CD14-positive monocyte (primary cell): ENCODE measurements at regions not wholly inside any gene's neighbourhood (a gene's known extent, or its start where the extent isn't known, plus 50 kb on each side); places are given as distances from the start of the nearest gene placed in this dataset. TPM values are rescaled to one million over a fixed set of nuclear protein-coding genes. Genes with fewer than 3 reads are reported as not detected.

Experiments used
- DNase-seq, 3 donors: peaks; one replicate each; pipeline ENCODE4 v3.0.0-alpha.2; 2011 to 2022
- H2AFZ ChIP-seq: 2 replicates; pipeline ENCODE4 v1.6.0; 2012; ENCODE audit warnings: mild to moderate bottlenecking, low read depth, low read length, inconsistent platforms; ENCODE audit not compliant: insufficient read depth, poor library complexity, severe bottlenecking
- H3K27ac ChIP-seq, 2 donors: 1 replicate in 1 of 2; 2 replicates in 1 of 2; pipeline ENCODE4 v1.5.1; 2012 to 2013; ENCODE audit warnings: low read length in 2 of 2, control low read depth in 1 of 2, inconsistent platforms in 1 of 2, low read depth in 1 of 2, mild to moderate bottlenecking in 1 of 2
- H3K27me3 ChIP-seq, 2 donors: one replicate each; pipeline versions ENCODE4 v1.6.0 to v1.6.1; 2011 to 2013; ENCODE audit warnings: low read length in 2 of 2; ENCODE audit not compliant: control insufficient read depth in 2 of 2, insufficient read depth in 2 of 2
- H3K36me3 ChIP-seq, 2 donors: replicated peaks in 1 of 2; 1 replicate in 1 of 2; 2 replicates in 1 of 2; pipeline versions ENCODE4 v1.5.1 to v1.6.1; 2012 to 2013; ENCODE audit warnings: low read length in 2 of 2, control low read depth in 1 of 2, inconsistent platforms in 1 of 2, mild to moderate bottlenecking in 1 of 2; ENCODE audit not compliant: insufficient read depth in 2 of 2, control insufficient read depth in 1 of 2
- H3K4me1 ChIP-seq, 2 donors: 1 replicate in 1 of 2; 2 replicates in 1 of 2; pipeline versions ENCODE4 v1.5.1 to v1.6.1; 2012 to 2013; ENCODE audit warnings: low read length in 2 of 2, control low read depth in 1 of 2, inconsistent platforms in 1 of 2, mild to moderate bottlenecking in 1 of 2, moderate library complexity in 1 of 2; ENCODE audit not compliant: insufficient read depth in 2 of 2, control insufficient read depth in 1 of 2
- H3K4me2 ChIP-seq: replicated peaks from 2 replicates; pipeline ENCODE3; 2012; ENCODE audit warnings: low read length, moderate library complexity, mild to moderate bottlenecking; ENCODE audit not compliant: poor library complexity, severe bottlenecking; ENCODE audit errors: extremely low read depth
- H3K4me3 ChIP-seq, 3 experiments: fragments of 200-600 bp in 1 of 3; sonication (generic) in 1 of 3; replicated peaks in 1 of 3; 1 replicate in 2 of 3; 2 replicates in 1 of 3; pipeline ENCODE4 v1.5.1; 2011 to 2013; ENCODE audit warnings: low read length in 3 of 3, mild to moderate bottlenecking in 3 of 3, control low read depth in 2 of 3, low read depth in 2 of 3, inconsistent platforms in 1 of 3, moderate library complexity in 1 of 3
- H3K79me2 ChIP-seq: 2 replicates; pipeline ENCODE4 v1.6.0; 2012; ENCODE audit warnings: mild to moderate bottlenecking, control low read depth, inconsistent platforms, low read length, moderate library complexity; ENCODE audit not compliant: insufficient read depth
- H3K9ac ChIP-seq: 2 replicates; pipeline ENCODE4 v1.6.0; 2017; ENCODE audit warnings: low read length, mild to moderate bottlenecking; ENCODE audit not compliant: insufficient read depth, poor library complexity, severe bottlenecking
- H3K9me3 ChIP-seq, 2 donors: replicated peaks in 1 of 2; 1 replicate in 1 of 2; 2 replicates in 1 of 2; pipeline versions ENCODE4 v1.5.1 to v1.6.1; 2012 to 2013; ENCODE audit warnings: low read length in 2 of 2, control low read depth in 1 of 2; ENCODE audit not compliant: control insufficient read depth in 1 of 2, insufficient read depth in 1 of 2
- H4K20me1 ChIP-seq: 2 replicates; pipeline ENCODE4 v1.6.0; 2012; ENCODE audit warnings: mild to moderate bottlenecking, low read length, control low read depth, moderate library complexity; ENCODE audit not compliant: insufficient read depth
- H3K27ac Mint-ChIP-seq, 7 donors: one replicate each; pipeline ENCODE4 v1.8.0; 2020; ENCODE audit warnings: mild to moderate bottlenecking in 7 of 7, mixed read lengths in 7 of 7, moderate library complexity in 6 of 7, inconsistent platforms in 2 of 7
- H3K27me3 Mint-ChIP-seq, 3 donors: one replicate each; pipeline ENCODE4 v1.8.0; 2021 to 2022; ENCODE audit warnings: low read depth in 3 of 3, mild to moderate bottlenecking in 3 of 3, mixed read lengths in 3 of 3, moderate library complexity in 3 of 3, inconsistent platforms in 1 of 3
- H3K36me3 Mint-ChIP-seq, 2 donors: one replicate each; pipeline ENCODE4 v1.8.0; 2020; ENCODE audit warnings: mixed read lengths in 2 of 2, inconsistent platforms in 1 of 2, mild to moderate bottlenecking in 1 of 2
- H3K4me1 Mint-ChIP-seq: one replicate; pipeline ENCODE4 v1.8.0; 2020; ENCODE audit warnings: mild to moderate bottlenecking, mixed read lengths
- H3K4me3 Mint-ChIP-seq, 2 donors: one replicate each; pipeline ENCODE4 v1.8.0; 2020; ENCODE audit warnings: mild to moderate bottlenecking in 2 of 2, mixed read lengths in 2 of 2, moderate library complexity in 1 of 2
- H3K9me3 Mint-ChIP-seq, 7 donors: one replicate each; pipeline ENCODE4 v1.8.0; 2020 to 2022; ENCODE audit warnings: mixed read lengths in 7 of 7, mild to moderate bottlenecking in 6 of 7, moderate library complexity in 6 of 7, inconsistent platforms in 2 of 7
- CTCF ChIP-seq: fragments of 200-600 bp; IDR thresholded peaks from one replicate; pipeline ENCODE4 v1.8.0; 2022; ENCODE audit warnings: antibody characterized with exemption, mild to moderate bottlenecking
- WGBS: methylation state at CpG from one replicate; pipeline ENCODE4 v1.1.5; 2013; ENCODE audit warnings: missing lambda C conversion rate; ENCODE audit not compliant: insufficient coverage; 5-methylcytosine and 5-hydroxymethylcytosine counted together
- intact Hi-C, 2 donors: fragments of 100-400 bp; cut with micrococcal nuclease; formaldehyde crosslinking; loops; one replicate each; pipeline versions ENCODE4 v1.15.0 to v1.15.1; 2023
- small RNA-seq: library from RNA; depleted of rRNA; stranded (forward); fragments of <200 nt; gene quantifications from one replicate; pipeline ENCODE3, GENCODE V24; 2012; ENCODE audit warnings: low read depth; ENCODE audit not compliant: insufficient read length

GRCh38 chr12:74985986-74986319, 223.7 kb downstream of the KCNC2 start:
- no peak for TF ChIP-seq CTCF
- Mint-ChIP-seq H3K4me3 (no peak overlapping the region), H3K4me1 (no peaks in the 10 kb centered on the region), H3K36me3 (no peaks in the 10 kb centered on the region), H3K27ac (no peak overlapping the region), H3K9me3 (peaks cover 0 to 4% (median 0%) of the 10 kb centered on the region in 7 donors), H3K27me3 (no peaks in the 10 kb centered on the region)
- H3K4me3 ChIP-seq: no peak overlapping the region
- H3K4me2 ChIP-seq: no peak overlapping the region
- H3K9ac ChIP-seq: no peak overlapping the region
- no peak overlapping the region for H2AFZ ChIP-seq
- DNase-seq: peak in 1 of 3 donors; percentile 2
- H3K9me3 ChIP-seq: peaks cover 0 to 4% of the 10 kb centered on the region in 2 donors
- H3K4me1 ChIP-seq: no peaks in the 10 kb centered on the region
- 80% methylated on average over 2 of the region's 5 CpGs for WGBS
- no peaks in the 10 kb centered on the region for H3K36me3 ChIP-seq
- H3K27ac ChIP-seq: no peak overlapping the region
- H4K20me1 ChIP-seq: no peaks in the 10 kb centered on the region
- H3K27me3 ChIP-seq: no peaks in the 10 kb centered on the region
- intact Hi-C loops: no loop called here
- no peaks in the 10 kb centered on the region for H3K79me2 ChIP-seq

- Histone ChIP-seq H3K9ac (no peak overlapping the region), H3K9me3 (peaks cover 0 to 4% of the 10 kb centered on the region in 2 donors), H3K79me2 (no peaks in the 10 kb centered on the region), H3K4me3 (no peak overlapping the region), H4K20me1 (no peaks in the 10 kb centered on the region), H3K27me3 (no peaks in the 10 kb centered on the region), H3K36me3 (no peaks in the 10 kb centered on the region), H2AFZ (no peak overlapping the region), H3K27ac (no peak overlapping the region), H3K4me1 (no peaks in the 10 kb centered on the region), H3K4me2 (no peak overlapping the region)
- Mint-ChIP-seq H3K9me3 (peaks cover 0 to 4% (median 0%) of the 10 kb centered on the region in 7 donors), H3K27ac (no peak overlapping the region), H3K4me1 (no peaks in the 10 kb centered on the region), H3K4me3 (no peak overlapping the region), H3K36me3 (no peaks in the 10 kb centered on the region), H3K27me3 (no peaks in the 10 kb centered on the region)
- intact Hi-C loops: no loop called here
- no peak for DNase-seq
- TF ChIP-seq CTCF: no peak
These were observed 221.5 kb downstream of the KCNC2 start for GRCh38 chr12:74988156-74988555.

Small RNA genes in the stretch of these regions (small RNA-seq; reads per million reads assigned to genes)
- not detected for gene AC123904.2
